ENCODE measurements at regions not wholly inside any gene's neighbourhood (a gene's known extent, or its start where the extent isn't known, plus 50 kb on each side); places are given as distances from the start of the nearest gene placed in this dataset.

DNA sequence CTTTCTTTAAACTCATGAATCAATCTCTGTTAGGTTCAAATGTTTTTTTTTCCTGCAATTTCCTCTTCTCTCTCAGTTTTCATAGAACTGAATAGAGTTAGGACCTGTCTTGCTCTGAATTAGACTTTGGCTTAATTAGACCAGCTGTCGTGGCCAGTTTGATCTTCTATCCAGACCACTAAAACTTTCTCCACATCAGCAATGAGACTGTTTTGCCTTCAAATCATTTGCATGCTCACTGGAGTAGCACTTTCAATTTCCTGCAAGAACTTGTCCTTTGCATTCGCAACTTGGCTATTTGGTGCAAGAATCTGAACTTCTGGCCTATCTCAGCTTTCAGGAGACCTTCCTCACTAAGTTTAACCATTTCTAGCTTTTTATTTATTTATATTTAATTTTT, 2002.2 kb upstream of the PIK3C3 start:
- TF ChIP-seq, protein P1, sequence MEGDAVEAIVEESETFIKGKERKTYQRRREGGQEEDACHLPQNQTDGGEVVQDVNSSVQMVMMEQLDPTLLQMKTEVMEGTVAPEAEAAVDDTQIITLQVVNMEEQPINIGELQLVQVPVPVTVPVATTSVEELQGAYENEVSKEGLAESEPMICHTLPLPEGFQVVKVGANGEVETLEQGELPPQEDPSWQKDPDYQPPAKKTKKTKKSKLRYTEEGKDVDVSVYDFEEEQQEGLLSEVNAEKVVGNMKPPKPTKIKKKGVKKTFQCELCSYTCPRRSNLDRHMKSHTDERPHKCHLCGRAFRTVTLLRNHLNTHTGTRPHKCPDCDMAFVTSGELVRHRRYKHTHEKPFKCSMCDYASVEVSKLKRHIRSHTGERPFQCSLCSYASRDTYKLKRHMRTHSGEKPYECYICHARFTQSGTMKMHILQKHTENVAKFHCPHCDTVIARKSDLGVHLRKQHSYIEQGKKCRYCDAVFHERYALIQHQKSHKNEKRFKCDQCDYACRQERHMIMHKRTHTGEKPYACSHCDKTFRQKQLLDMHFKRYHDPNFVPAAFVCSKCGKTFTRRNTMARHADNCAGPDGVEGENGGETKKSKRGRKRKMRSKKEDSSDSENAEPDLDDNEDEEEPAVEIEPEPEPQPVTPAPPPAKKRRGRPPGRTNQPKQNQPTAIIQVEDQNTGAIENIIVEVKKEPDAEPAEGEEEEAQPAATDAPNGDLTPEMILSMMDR (IDR thresholded peaks at IDR 0.05): no peak
- TF ChIP-seq POLR2A (IDR thresholded peaks at IDR 0.05): no peak

Data from sigmoid colon (tissue), 3 donors.